Upper lobe of left lung (tissue), 6 donors: ENCODE measurements at regions not wholly inside any gene's neighbourhood (a gene's known extent, or its start where the extent isn't known, plus 50 kb on each side); places are given as distances from the start of the nearest gene placed in this dataset.

Source experiments
- ATAC-seq, 2 donors: fragments of 200-7000 bp; cut with Tn5 transposase; one replicate each; pipeline ENCODE4 v1.9.1; 2022; ENCODE audit warnings: mild to moderate bottlenecking in 2 of 2, moderate library complexity in 2 of 2; ENCODE audit not compliant: low FRiP score in 2 of 2
- DNase-seq, 2 donors: peaks; one replicate each; pipeline ENCODE4 v3.0.0-alpha.2; 2019 to 2020
- H3K27ac ChIP-seq, 4 donors: fragments of 200-600 bp; sonication (generic); one replicate each; pipeline ENCODE4 v1.5.1; 2016 to 2019
- H3K27me3 ChIP-seq, 4 donors: fragments of 200-600 bp; sonication (generic); one replicate each; pipeline ENCODE4 v1.5.1; 2017 to 2019
- H3K36me3 ChIP-seq, 4 donors: fragments of 200-600 bp; sonication (generic); one replicate each; pipeline ENCODE4 v1.5.1; 2016 to 2019
- H3K4me1 ChIP-seq, 4 donors: fragments of 200-600 bp; sonication (generic); one replicate each; pipeline ENCODE4 v1.5.1; 2018 to 2019
- H3K4me3 ChIP-seq, 4 donors: fragments of 200-600 bp; sonication (generic); one replicate each; pipeline ENCODE4 v1.5.1; 2017 to 2019; ENCODE audit warnings: mild to moderate bottlenecking in 2 of 4, moderate library complexity in 1 of 4
- H3K9me3 ChIP-seq, 4 donors: fragments of 200-600 bp; sonication (generic); one replicate each; pipeline ENCODE4 v1.5.1; 2018 to 2019
- CTCF ChIP-seq, 6 experiments: fragments of 450-650 bp in 4 of 6; fragments of 200-600 bp in 2 of 6; sonication (generic) in 2 of 6; IDR thresholded peaks; one replicate each; pipeline ENCODE4 v1.5.1; 2016 to 2019; ENCODE audit warnings: antibody characterized with exemption in 6 of 6
- EP300 ChIP-seq, 4 donors: sonication (generic); formaldehyde crosslinking; IDR thresholded peaks; one replicate each; pipeline ENCODE4 v1.5.1; 2017; ENCODE audit warnings: antibody characterized with exemption in 4 of 4, control low read depth in 2 of 4
- POLR2A ChIP-seq, 4 donors: fragments of 450-650 bp; IDR thresholded peaks; one replicate each; pipeline ENCODE4 v1.5.1; 2016 to 2017; ENCODE audit warnings: antibody characterized with exemption in 4 of 4, mild to moderate bottlenecking in 2 of 4
- POLR2AphosphoS5 ChIP-seq, 2 donors: sonication (generic); formaldehyde crosslinking; IDR thresholded peaks; one replicate each; pipeline ENCODE4 v1.5.1; 2017; ENCODE audit warnings: antibody characterized with exemption in 2 of 2
- WGBS, 2 donors: methylation state at CpG; one replicate each; pipeline ENCODE4 v1.1.5; 2017 to 2018; 5-methylcytosine and 5-hydroxymethylcytosine counted together
- donor health status: DM: no; HTN: no; CAD: no; lungs with moderate emphysema.
- donor health status: DM: no; HTN: yes; CAD: no; lungs with severe emphysema.

- H3K4me3 ChIP-seq, result no peak overlapping the region
- H3K4me1 ChIP-seq, result no peaks in the 10 kb centered on the region
- DNase-seq (peak in 1 of 2 donors; percentile 40), ATAC-seq (no peak)
- TF ChIP-seq EP300 (IDR thresholded peaks at IDR 0.05) (no peak), POLR2AphosphoS5 (IDR thresholded peaks at IDR 0.05) (no peak)
- H3K27ac ChIP-seq, result no peak overlapping the region
- no peaks in the 10 kb centered on the region for H3K27me3 ChIP-seq
- 72 to 77% methylated on average over 4 of the region's 4 CpGs for WGBS, 2 donors
- no peaks in the 10 kb centered on the region for H3K36me3 ChIP-seq
- H3K9me3 ChIP-seq, result no peaks in the 10 kb centered on the region
Measured at GRCh38 chr3:193803288-193803687, 210.3 kb downstream of the OPA1 start.

DNA sequence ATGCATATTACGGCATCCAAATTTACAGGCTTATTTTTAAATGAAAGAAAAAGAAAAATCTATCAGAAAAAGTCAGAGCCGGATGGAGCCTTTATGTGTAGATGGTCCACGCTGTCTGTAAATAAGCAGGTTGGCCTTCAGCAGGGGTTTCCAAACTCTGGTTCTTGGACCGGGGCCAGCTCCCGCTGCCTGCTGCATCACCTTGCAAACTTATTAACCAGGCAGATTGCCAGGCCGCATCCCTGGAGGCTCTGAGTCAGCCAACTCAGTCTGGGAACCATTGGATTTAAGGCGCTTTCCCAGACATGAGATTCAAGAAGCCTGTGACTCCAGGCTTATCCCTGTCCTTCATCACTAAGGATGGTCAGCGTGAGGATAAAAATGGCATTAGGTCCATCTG, 212.4 kb downstream of the OPA1 start:
- Histone ChIP-seq H3K4me3 (no peak overlapping the region), H3K27ac (no peak overlapping the region), H3K36me3 (no peaks in the 10 kb centered on the region), H3K4me1 (no peaks in the 10 kb centered on the region), H3K27me3 (no peaks in the 10 kb centered on the region), H3K9me3 (no peaks in the 10 kb centered on the region)
- ATAC-seq, result no peak
- TF ChIP-seq POLR2AphosphoS5 (IDR thresholded peaks at IDR 0.05) (no peak), EP300 (IDR thresholded peaks at IDR 0.05) (no peak), CTCF (IDR thresholded peaks at IDR 0.05) (no peak), POLR2A (IDR thresholded peaks at IDR 0.05) (no peak)
- WGBS, 2 donors, result 76 to 88% methylated on average over 8 of the region's 8 CpGs
- no peak for DNase-seq

DNA sequence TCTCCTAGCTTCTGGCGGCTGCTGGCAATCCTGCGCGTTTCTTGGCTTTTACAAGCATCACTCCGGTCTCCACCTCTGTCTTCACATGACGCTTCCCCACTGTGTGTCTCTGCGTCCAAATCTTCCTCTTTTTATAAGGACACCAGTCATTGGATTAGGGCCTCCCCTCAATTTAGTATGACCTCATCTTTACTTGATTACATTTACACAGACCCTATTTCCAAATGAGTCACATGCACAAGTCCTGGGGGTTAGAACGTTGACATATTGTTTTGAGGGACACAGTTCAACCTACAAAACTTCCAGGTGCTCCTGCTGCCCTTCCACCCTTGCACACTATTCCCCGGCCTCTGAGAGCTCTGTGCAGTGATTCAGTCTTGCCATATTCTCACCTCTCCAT, 215.3 kb downstream of the OPA1 start:
- no peaks in the 10 kb centered on the region for H3K36me3 ChIP-seq
- H3K27me3 ChIP-seq, result no peaks in the 10 kb centered on the region
- H3K4me1 ChIP-seq, result no peaks in the 10 kb centered on the region
- ATAC-seq (no peak), DNase-seq (no peak)
- H3K9me3 ChIP-seq, result no peaks in the 10 kb centered on the region
- H3K4me3 ChIP-seq, result no peak overlapping the region
- TF ChIP-seq EP300 (IDR thresholded peaks at IDR 0.05), result no peak
- TF ChIP-seq CTCF (IDR thresholded peaks at IDR 0.05), result no peak
- no peak for TF ChIP-seq POLR2A (IDR thresholded peaks at IDR 0.05)
- TF ChIP-seq POLR2AphosphoS5 (IDR thresholded peaks at IDR 0.05), result no peak
- WGBS, 2 donors, result 91 to 96% methylated on average over 8 of the region's 8 CpGs
- H3K27ac ChIP-seq, result no peak overlapping the region

DNA sequence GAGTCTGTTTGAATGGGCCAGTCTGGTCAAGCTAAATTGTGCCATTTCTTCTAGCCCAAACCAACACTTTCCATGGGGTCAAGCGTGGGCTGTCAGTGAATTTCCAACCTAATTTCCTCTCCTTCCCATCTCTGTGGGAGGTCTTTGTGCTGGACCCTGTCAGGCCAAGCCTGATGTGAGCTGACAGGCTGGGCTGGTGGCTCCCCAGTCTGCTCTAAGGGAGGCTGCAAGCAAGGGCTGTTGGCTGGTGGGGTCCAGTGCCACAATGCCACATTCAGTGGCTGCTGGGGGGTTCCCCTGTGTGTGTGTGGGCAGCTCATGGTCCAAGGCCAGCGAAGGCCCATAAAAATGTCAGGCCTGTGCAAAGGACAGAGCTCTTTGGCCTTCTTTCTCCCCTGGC, 216.1 kb downstream of the OPA1 start:
- no peaks in the 10 kb centered on the region for H3K9me3 ChIP-seq
- H3K4me1 ChIP-seq, result no peaks in the 10 kb centered on the region
- no peaks in the 10 kb centered on the region for H3K36me3 ChIP-seq
- no peak for DNase-seq
- H3K27me3 ChIP-seq, result no peaks in the 10 kb centered on the region
- H3K27ac ChIP-seq, result no peak overlapping the region
- H3K4me3 ChIP-seq, result no peak overlapping the region
- no peak for ATAC-seq
- WGBS, 2 donors, result 79 to 100% methylated on average over 2 of the region's 2 CpGs
- no peak for TF ChIP-seq CTCF (IDR thresholded peaks at IDR 0.05)

- TF ChIP-seq POLR2A (IDR thresholded peaks at IDR 0.05) (no peak), EP300 (IDR thresholded peaks at IDR 0.05) (no peak), CTCF (IDR thresholded peaks at IDR 0.05) (no peak), POLR2AphosphoS5 (IDR thresholded peaks at IDR 0.05) (no peak)
- DNase-seq (no peak), ATAC-seq (no peak)
- H3K9me3 ChIP-seq, result no peaks in the 10 kb centered on the region
- H3K4me1 ChIP-seq, result no peaks in the 10 kb centered on the region
- H3K27me3 ChIP-seq, result no peaks in the 10 kb centered on the region
- H3K27ac ChIP-seq, result no peak overlapping the region
- 96% methylated on average over 5 of the region's 5 CpGs for WGBS, 2 donors
- no peak overlapping the region for H3K4me3 ChIP-seq
- H3K36me3 ChIP-seq, result no peaks in the 10 kb centered on the region
Measured at GRCh38 chr3:193812078-193812725, 219.2 kb downstream of the OPA1 start.
